Gastrocnemius medialis (tissue), 4 donors: ENCODE measurements at regions not wholly inside any gene's neighbourhood (a gene's known extent, or its start where the extent isn't known, plus 50 kb on each side); places are given as distances from the start of the nearest gene placed in this dataset.

ENCODE experiments used
- ATAC-seq, 2 donors: fragments of 150-250 bp; one replicate each; pipeline ENCODE4 v1.9.1; 2016
- DNase-seq, 2 donors: peaks; one replicate each; pipeline ENCODE4 v3.0.0-alpha.2; 2019
- H3K27ac ChIP-seq, 4 donors: fragments of 200-600 bp; sonication (generic); 1 replicate in 1 of 4; 2 replicates in 3 of 4; pipeline ENCODE4 v1.5.1; 2016 to 2018; ENCODE audit warnings: mild to moderate bottlenecking in 2 of 4, moderate library complexity in 1 of 4
- H3K27me3 ChIP-seq, 3 donors: fragments of 200-600 bp; sonication (generic) in 2 of 3; 1 replicate in 1 of 3; 2 replicates in 2 of 3; pipeline versions ENCODE4 v1.5.1 to v1.6.0; 2016 to 2019; ENCODE audit warnings: mild to moderate bottlenecking in 1 of 3, moderate library complexity in 1 of 3
- H3K36me3 ChIP-seq, 2 donors: fragments of 200-600 bp; sonication (generic) in 1 of 2; one replicate each; pipeline ENCODE4 v1.5.1; 2017 to 2018
- H3K4me1 ChIP-seq, 2 donors: fragments of 200-600 bp; sonication (generic) in 1 of 2; one replicate each; pipeline ENCODE4 v1.5.1; 2016 to 2017; ENCODE audit warnings: mild to moderate bottlenecking in 2 of 2
- H3K4me3 ChIP-seq, 4 donors: fragments of 200-600 bp; sonication (generic) in 3 of 4; 1 replicate in 1 of 4; 2 replicates in 3 of 4; pipeline ENCODE4 v1.5.1; 2016 to 2019; ENCODE audit warnings: mild to moderate bottlenecking in 2 of 4
- H3K9me3 ChIP-seq, 3 donors: fragments of 200-600 bp; sonication (generic) in 2 of 3; 1 replicate in 1 of 3; 2 replicates in 2 of 3; pipeline ENCODE4 v1.5.1; 2016 to 2019
- CTCF ChIP-seq, 5 experiments: fragments of 450-650 bp in 3 of 5; fragments of 200-600 bp in 2 of 5; sonication (generic) in 2 of 5; IDR thresholded peaks in 4 of 5; conservative IDR thresholded peaks in 1 of 5; 1 replicate in 4 of 5; 2 replicates in 1 of 5; pipeline ENCODE4 v1.5.1; 2016 to 2019; ENCODE audit warnings: antibody characterized with exemption in 5 of 5, mild to moderate bottlenecking in 3 of 5, moderate library complexity in 3 of 5
- POLR2A ChIP-seq, 2 donors: fragments of 450-650 bp; IDR thresholded peaks; one replicate each; pipeline ENCODE4 v1.6.1; 2017; ENCODE audit warnings: antibody characterized with exemption in 2 of 2, mild to moderate bottlenecking in 2 of 2, moderate library complexity in 2 of 2
- in situ Hi-C, 4 donors: fragments of 200-750 bp; cut with MboI; loops; one replicate each; pipeline versions ENCODE4 v1.15.0 to v1.8.0; 2017; ENCODE audit warnings: low sequenced_read_pairs in 4 of 4
- intact Hi-C: fragments of 100-400 bp; cut with DNase I; formaldehyde crosslinking; loops from one replicate; pipeline ENCODE4 v1.15.1; 2023; ENCODE audit warnings: low total_unique reads

GRCh38 chr13:56864451-56864850, 276.3 kb upstream of the PRR20A start:
- TF ChIP-seq CTCF (IDR thresholded peaks at IDR 0.05 in 4 of 5, conservative IDR thresholded peaks at IDR 0.05 in 1 of 5) (no peak), POLR2A (IDR thresholded peaks at IDR 0.05) (no peak)
- Histone ChIP-seq H3K4me3 (no peak overlapping the region), H3K27me3 (no peaks in the 10 kb centered on the region), H3K9me3 (no peaks in the 10 kb centered on the region), H3K36me3 (no peaks in the 10 kb centered on the region), H3K4me1 (no peaks in the 10 kb centered on the region), H3K27ac (no peak overlapping the region)
- DNase-seq (no peak), ATAC-seq (no peak)
- in situ Hi-C loops (no loop called here), intact Hi-C loops (no loop called here)

- in situ Hi-C loops (no loop called here), intact Hi-C loops (no loop called here)
- Histone ChIP-seq H3K4me3 (no peak overlapping the region), H3K9me3 (no peaks in the 10 kb centered on the region), H3K4me1 (no peaks in the 10 kb centered on the region), H3K36me3 (no peaks in the 10 kb centered on the region), H3K27me3 (no peaks in the 10 kb centered on the region), H3K27ac (no peak overlapping the region)
- TF ChIP-seq POLR2A (IDR thresholded peaks at IDR 0.05) (no peak), CTCF (IDR thresholded peaks at IDR 0.05 in 4 of 5, conservative IDR thresholded peaks at IDR 0.05 in 1 of 5) (no peak)
- DNase-seq (no peak), ATAC-seq (no peak)
These were observed 275.3 kb upstream of the PRR20A start for GRCh38 chr13:56865416-56865815.

- Histone ChIP-seq H3K4me3 (no peak overlapping the region), H3K4me1 (no peaks in the 10 kb centered on the region), H3K27me3 (no peaks in the 10 kb centered on the region), H3K9me3 (no peaks in the 10 kb centered on the region), H3K27ac (no peak overlapping the region), H3K36me3 (no peaks in the 10 kb centered on the region)
- no peak for TF ChIP-seq CTCF (IDR thresholded peaks at IDR 0.05 in 4 of 5, conservative IDR thresholded peaks at IDR 0.05 in 1 of 5)
- TF ChIP-seq POLR2A (IDR thresholded peaks at IDR 0.05), result no peak
- no peak for DNase-seq
- in situ Hi-C loops (no loop called here), intact Hi-C loops (no loop called here)
- ATAC-seq, result no peak
These were observed 271.0 kb upstream of the PRR20A start for GRCh38 chr13:56869671-56870070.

GRCh38 chr13:56886398-56886797, 254.3 kb upstream of the PRR20A start:
- TF ChIP-seq POLR2A (IDR thresholded peaks at IDR 0.05) (no peak), CTCF (IDR thresholded peaks at IDR 0.05 in 4 of 5, conservative IDR thresholded peaks at IDR 0.05 in 1 of 5) (no peak)
- intact Hi-C loops, result no loop called here
- DNase-seq (no peak), ATAC-seq (no peak)
- Histone ChIP-seq H3K27me3 (no peaks in the 10 kb centered on the region), H3K36me3 (no peaks in the 10 kb centered on the region), H3K9me3 (no peaks in the 10 kb centered on the region), H3K4me3 (no peak overlapping the region), H3K27ac (no peak overlapping the region), H3K4me1 (no peaks in the 10 kb centered on the region)
- in situ Hi-C loops, result no loop called here

GRCh38 chr13:56888455-56888854, 252.3 kb upstream of the PRR20A start:
- Histone ChIP-seq H3K27me3 (no peaks in the 10 kb centered on the region), H3K36me3 (no peaks in the 10 kb centered on the region), H3K27ac (no peak overlapping the region), H3K9me3 (no peaks in the 10 kb centered on the region), H3K4me1 (no peaks in the 10 kb centered on the region), H3K4me3 (no peak overlapping the region)
- ATAC-seq (no peak), DNase-seq (no peak)
- intact Hi-C loops, result no loop called here
- in situ Hi-C loops, result no loop called here
- no peak for TF ChIP-seq POLR2A (IDR thresholded peaks at IDR 0.05)
- no peak for TF ChIP-seq CTCF (IDR thresholded peaks at IDR 0.05 in 4 of 5, conservative IDR thresholded peaks at IDR 0.05 in 1 of 5)
